Cardiac fibroblast (primary cell): ENCODE measurements at regions not wholly inside any gene's neighbourhood (a gene's known extent, or its start where the extent isn't known, plus 50 kb on each side); places are given as distances from the start of the nearest gene placed in this dataset.
"Not testable (repeated sequence)": the region's sequence is repeated elsewhere in the genome, so short reads cannot be mapped to it uniquely, and the experiment has no call there.

Source experiments
- DNase-seq, 2 donors: peaks; one replicate each; pipeline versions ENCODE4 v3.0.0 to v3.0.0-alpha.2; 2010; ENCODE audit warnings: low read depth in 2 of 2
- H3K4me3 ChIP-seq, 2 donors: replicated peaks in 1 of 2; 1 replicate in 1 of 2; 2 replicates in 1 of 2; pipeline ENCODE4 v1.5.1; 2011; ENCODE audit warnings: low read depth in 2 of 2, low read length in 2 of 2, mild to moderate bottlenecking in 2 of 2, moderate library complexity in 1 of 2

DNA sequence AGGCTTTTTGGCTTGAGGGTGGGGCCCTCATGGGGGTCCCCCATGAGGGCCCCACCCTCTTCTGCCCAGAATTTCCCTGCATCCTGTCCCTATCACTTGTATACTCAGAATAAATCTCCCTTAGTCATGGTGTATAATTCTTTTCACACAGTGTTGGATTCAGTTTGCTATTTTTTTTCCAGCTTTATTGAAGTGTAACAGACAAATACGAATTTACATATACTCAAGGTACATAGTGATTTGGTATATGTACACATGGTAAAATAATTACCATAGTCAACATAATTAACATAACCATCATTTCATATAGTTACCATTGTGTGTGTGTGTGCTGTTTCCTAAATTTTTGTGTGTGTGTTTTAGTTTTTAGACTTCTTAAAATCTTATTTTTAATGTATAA lies 289.4 kb downstream of the CNTNAP3B start:
- not testable (repeated sequence) for H3K4me3 ChIP-seq, DNase-seq

- not testable (repeated sequence) for DNase-seq, H3K4me3 ChIP-seq
Measured at GRCh38 chr9:41838953-41839352, 290.3 kb downstream of the CNTNAP3B start.

DNA sequence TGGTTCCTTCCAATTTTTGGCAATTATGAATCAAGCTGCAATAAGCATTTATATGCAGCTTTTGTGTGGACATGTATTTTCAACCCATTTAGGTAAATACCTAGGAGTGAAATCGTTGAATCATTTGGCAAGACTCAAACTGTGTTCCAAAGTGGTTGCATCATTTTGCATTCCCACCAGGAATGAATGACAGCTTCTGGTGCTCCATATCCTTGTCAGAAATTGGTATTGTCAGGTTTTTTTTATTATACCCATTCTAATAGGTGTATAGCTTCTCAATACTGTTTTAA lies 290.7 kb downstream of the CNTNAP3B start:
- DNase-seq, H3K4me3 ChIP-seq: not testable (repeated sequence)

DNA sequence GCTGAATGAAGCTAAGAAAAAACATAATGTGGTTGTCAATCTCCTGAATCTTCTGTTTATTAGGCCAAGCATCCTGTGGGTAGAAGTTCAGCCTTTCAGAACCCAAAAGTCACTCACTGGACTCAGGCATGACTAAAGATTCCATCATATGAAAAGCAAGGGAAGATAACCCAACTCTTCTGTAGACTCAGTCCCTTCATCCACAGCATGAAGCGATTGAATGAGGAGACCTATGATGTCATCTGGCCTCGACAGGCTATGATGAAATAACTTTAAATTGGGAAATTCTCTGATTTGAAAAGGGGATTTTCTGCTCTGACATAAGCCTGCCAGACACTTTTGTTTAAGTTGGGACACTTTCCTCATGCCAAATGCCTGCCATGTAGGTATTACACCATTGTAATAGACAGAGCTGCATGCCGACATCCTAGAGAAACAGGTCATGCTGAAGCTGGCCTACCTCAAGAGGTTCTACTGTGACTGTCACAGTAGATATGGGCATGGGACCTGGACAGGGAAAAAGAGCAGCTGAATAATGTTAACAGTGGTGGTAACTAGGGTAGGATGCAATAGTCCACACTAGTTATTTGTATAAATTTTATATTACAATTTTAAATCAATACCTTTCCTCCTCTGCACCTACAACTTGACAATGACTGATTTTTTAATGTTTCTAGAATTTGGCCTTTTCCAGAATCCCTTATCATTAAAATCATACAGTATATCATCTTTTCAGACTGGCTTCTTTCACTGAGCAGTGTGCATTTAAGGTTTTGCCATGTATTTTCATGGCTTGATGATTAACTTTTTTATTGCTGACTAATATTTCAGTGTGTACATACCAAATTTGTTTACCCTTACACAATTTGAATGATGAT lies 291.3 kb downstream of the CNTNAP3B start:
- not testable (repeated sequence) for H3K4me3 ChIP-seq, DNase-seq

- H3K4me3 ChIP-seq, DNase-seq: not testable (repeated sequence)
Measured at GRCh38 chr9:41833108-41833507, 296.1 kb downstream of the CNTNAP3B start.

DNA sequence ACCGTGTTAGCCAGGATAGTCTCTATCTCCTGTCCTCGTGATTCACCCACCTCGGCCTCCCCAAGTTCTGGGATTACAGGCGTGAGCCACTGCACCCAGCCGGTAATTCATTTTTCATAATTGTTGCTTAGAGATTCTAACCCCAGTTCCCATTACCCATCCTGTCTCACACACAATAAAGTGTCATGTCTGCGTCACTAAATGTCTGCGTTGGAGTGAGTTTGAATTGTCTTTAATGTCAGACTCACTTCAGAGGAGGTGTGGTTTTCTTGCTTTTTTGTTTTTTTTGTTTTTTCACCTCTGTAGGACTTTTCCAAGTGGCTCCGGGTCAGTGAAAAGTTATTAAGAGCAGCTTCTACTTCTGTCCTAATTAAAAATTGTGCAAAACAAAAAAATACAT lies 304.5 kb downstream of the CNTNAP3B start:
- not testable (repeated sequence) for H3K4me3 ChIP-seq, DNase-seq

DNA sequence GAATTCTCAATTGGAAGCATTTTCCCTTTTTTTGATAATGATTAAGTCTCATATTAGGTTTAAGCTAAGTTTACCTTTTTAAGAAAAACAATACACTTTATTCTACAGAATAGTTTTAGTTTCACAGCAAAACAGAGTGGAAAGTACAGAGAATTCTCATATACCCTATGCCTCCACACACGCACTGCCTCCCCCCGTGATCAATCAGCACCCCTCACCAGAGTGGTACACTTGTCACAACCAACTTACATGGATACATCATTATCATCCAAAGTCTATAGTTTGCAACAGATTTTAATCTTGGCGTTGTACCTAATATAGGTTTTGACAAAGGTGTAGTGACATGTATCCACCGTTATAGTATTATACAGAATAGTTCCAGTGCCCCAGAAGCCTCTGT lies 326.5 kb downstream of the CNTNAP3B start:
- not testable (repeated sequence) for H3K4me3 ChIP-seq, DNase-seq

- not testable (repeated sequence) for H3K4me3 ChIP-seq
- DNase-seq = peak; percentile 48 to 74
Measured at GRCh38 chr9:41798684-41799083, 330.5 kb downstream of the CNTNAP3B start.

DNA sequence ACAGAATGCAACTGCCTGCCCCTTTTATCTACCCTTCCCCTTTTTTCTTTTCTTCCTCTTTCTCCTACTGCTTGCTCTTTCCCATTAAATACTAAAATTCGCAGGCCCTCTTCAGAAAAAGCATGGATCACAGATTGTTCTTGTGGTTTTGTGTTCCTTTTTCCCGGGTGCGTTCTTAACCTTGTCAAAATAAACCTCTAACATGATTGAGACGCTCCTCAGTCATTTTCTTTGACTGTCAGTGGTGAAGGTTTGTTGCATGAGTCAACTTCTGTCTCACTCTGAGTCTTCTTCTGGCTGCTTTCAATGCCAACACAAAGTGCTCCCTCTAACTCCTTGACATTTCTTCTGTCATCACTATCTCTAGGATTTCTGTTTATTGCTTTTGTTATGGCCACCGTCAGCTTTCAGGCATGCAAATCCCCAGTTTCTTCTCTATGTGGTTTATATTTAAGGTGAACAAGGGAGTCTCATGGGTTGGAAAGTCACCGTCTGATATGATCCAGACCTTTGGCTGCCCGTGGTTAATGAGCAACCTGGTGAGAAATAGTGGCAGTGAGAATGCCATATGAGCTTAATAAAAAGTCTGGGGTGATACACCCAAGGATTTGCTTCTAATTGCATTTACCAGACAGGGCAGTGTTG lies 338.4 kb downstream of the CNTNAP3B start:
- H3K4me3 ChIP-seq = not testable (repeated sequence)
- DNase-seq = peak in 1 of 2 donors; percentile 53

DNA sequence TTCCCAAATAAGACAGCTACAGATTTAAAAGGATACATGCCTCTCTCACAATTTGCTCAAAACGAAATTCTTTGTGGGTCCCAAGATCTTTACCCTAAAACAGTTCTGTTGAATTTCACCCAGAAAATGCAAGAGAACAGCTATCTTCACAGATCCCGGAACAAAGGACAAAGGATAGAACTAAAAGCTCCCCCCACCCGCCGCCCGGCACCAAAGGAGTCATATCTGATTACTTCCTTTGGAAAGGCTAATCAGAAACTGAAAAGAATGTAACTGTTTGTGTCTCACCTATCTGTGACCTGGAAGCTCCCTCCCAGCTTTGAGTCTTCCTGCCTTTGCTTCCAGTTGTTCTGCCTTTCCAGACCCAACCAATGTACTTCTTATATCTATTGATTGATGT lies 339.2 kb downstream of the CNTNAP3B start:
- DNase-seq, H3K4me3 ChIP-seq: not testable (repeated sequence)

- not testable (repeated sequence) for DNase-seq, H3K4me3 ChIP-seq
Measured at GRCh38 chr9:41789387-41789786, 339.8 kb downstream of the CNTNAP3B start.

GRCh38 chr9:41787951-41788350 lies 341.3 kb downstream of the CNTNAP3B start:
- H3K4me3 ChIP-seq, DNase-seq: not testable (repeated sequence)

- DNase-seq, H3K4me3 ChIP-seq: not testable (repeated sequence)
Measured at GRCh38 chr9:41787270-41787669, 342.0 kb downstream of the CNTNAP3B start.

DNA sequence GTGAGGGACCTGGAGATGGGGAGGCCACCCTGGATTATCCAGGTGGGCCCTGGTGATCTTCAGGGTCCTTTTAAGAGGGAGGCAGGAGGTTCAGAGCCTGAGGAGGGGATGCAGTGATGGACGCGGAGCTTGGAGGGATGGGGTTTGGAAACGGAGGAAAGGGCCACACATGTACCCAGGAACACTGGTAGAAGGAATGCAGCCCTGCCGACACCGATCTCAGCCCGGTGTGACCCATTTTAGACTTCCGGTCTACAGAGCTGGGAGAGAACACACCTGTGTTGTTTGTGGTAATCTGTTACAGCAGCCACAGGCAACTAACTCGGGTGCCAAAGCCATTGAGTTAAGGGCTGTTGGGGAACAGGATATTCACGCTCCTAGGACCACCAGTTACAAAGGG lies 345.2 kb downstream of the CNTNAP3B start:
- not testable (repeated sequence) for DNase-seq, H3K4me3 ChIP-seq

DNA sequence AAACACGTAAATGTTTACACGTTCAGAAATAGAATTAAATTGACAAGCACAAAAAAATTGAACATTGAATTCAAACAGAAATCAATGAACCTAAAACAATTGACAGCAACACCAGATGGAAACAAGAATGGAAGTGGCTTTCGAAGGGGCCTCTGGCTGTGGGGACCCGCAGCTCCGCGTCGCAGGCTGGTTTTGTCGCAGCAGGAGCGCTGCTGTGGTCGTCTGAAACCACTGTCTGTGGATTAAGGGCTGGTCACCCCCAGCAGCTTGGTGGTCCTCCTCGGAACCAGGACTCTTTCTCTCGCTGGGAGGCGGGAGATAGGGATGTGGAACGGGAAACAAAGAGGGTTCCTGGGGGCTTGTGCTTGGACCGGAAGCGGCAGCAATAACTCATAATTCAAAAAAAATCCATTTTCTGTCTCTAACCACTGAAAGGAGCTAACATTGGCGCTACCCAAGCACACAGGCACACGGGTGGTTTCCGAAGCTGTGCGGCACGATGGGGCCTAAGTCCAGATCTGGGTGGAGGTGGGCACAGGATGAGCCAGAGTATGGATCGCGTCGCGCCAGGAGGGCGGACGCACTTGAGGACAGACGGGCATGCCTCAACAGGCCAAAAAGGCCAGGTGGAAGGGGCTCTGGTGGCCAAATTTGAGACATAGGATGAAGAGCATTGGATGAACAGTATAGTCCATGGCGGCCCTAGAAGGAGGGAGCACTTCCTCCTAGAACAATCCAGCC lies 346.0 kb downstream of the CNTNAP3B start:
- not testable (repeated sequence) for H3K4me3 ChIP-seq, DNase-seq

DNA sequence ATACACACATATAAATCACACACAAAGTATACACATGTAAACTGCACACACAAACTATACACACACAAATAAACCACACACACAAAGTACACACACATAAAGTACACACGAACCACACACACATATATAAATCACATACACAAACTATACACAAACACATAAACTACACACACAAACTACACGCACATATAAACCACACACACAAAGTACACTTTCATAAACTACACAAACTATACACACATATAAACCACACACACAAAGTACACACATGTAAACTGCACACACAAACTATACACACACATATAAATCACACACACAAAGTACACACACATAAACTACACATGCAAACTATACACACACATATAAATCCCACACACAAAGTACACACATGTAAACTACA lies 347.3 kb downstream of the CNTNAP3B start:
- H3K4me3 ChIP-seq, DNase-seq: not testable (repeated sequence)

GRCh38 chr9:41779897-41780406 lies 349.3 kb downstream of the CNTNAP3B start:
- not testable (repeated sequence) for H3K4me3 ChIP-seq, DNase-seq

DNA sequence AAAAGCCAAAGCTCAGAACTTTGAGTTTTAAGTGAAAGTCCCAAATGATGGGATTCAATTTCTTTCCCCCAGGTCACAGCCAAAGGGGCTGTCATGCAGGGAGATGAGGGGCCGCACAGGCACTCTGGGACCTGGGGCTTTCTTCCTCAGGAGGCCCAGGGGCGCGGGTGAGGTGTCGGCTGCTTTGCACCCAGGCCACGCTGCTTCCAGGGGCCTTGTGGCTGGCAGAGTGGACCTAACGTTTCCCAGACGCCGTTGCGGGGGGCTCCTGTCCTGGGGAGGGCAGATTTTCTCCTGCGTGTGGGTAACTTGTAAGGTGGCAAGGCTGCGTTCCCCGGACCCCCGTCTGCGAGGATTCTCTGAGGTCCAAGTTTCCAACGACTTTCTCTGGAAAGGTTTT lies 350.0 kb downstream of the CNTNAP3B start:
- DNase-seq, H3K4me3 ChIP-seq: not testable (repeated sequence)
